ENCODE measurements at regions not wholly inside any gene's neighbourhood (a gene's known extent, or its start where the extent isn't known, plus 50 kb on each side); places are given as distances from the start of the nearest gene placed in this dataset.

- Histone ChIP-seq H3K4me3 (ENCODE audit: low read length) (no peak overlapping the region), H3K79me2 (ENCODE audit: low read length) (no peaks in the 10 kb centered on the region)
Observed at GRCh38 chr4:13856387-13856786, 228.9 kb upstream of the BOD1L1 start.

GRCh38 chr4:13857397-13857796 lies 229.9 kb upstream of the BOD1L1 start:
- no peak for DNase-seq
- Histone ChIP-seq H3F3A (ENCODE audit: insufficient read depth, low read length) (no peaks in the 10 kb centered on the region), H3K9me3 (replicated peaks; ENCODE audit: insufficient read depth, low read length) (no peaks in the 10 kb centered on the region), H3K4me1 (ENCODE audit: low read length) (no peaks in the 10 kb centered on the region), H3K79me2 (ENCODE audit: low read length) (no peaks in the 10 kb centered on the region), H3K27ac (ENCODE audit: low read length) (no peak overlapping the region), H4K20me1 (ENCODE audit: insufficient read depth, low read length) (no peaks in the 10 kb centered on the region), H3K9me2 (replicated peaks; ENCODE audit: insufficient read depth, low read length) (no peaks in the 10 kb centered on the region), H3K9ac (ENCODE audit: low read length) (no peak overlapping the region), H3K4me3 (ENCODE audit: low read length) (no peak overlapping the region), H2AFZ (ENCODE audit: low read length) (no peak overlapping the region), H3K27me3 (replicated peaks; ENCODE audit: insufficient read depth, low read length) (no peaks in the 10 kb centered on the region), H3K36me3 (replicated peaks; ENCODE audit: insufficient read depth, low read length) (no peaks in the 10 kb centered on the region), H3K4me2 (ENCODE audit: low read depth, low read length) (no peak overlapping the region)
- TF ChIP-seq EZH2 (optimal IDR thresholded peaks at IDR 0.05; ENCODE audit: low read depth, low read length): no peak
- no peak for TF ChIP-seq EZH2phosphoT487 (IDR thresholded peaks at IDR 0.05; ENCODE audit: low read length)
- no peak for TF ChIP-seq CTCF (IDR thresholded peaks at IDR 0.05; ENCODE audit: low read length)

More at GRCh38 chr4:13856387-13856786, 228.9 kb upstream of the BOD1L1 start:
- no peak overlapping the region for H3K4me2 ChIP-seq (ENCODE audit: low read depth, low read length)
- no peaks in the 10 kb centered on the region for H4K20me1 ChIP-seq (ENCODE audit: insufficient read depth, low read length)
- no peaks in the 10 kb centered on the region for H3K9me2 ChIP-seq (replicated peaks; ENCODE audit: insufficient read depth, low read length)
- H3K27me3 ChIP-seq (replicated peaks; ENCODE audit: insufficient read depth, low read length): no peaks in the 10 kb centered on the region
- no peak overlapping the region for H2AFZ ChIP-seq (ENCODE audit: low read length)
- no peak overlapping the region for H3K9ac ChIP-seq (ENCODE audit: low read length)
- no peaks in the 10 kb centered on the region for H3K9me3 ChIP-seq (replicated peaks; ENCODE audit: insufficient read depth, low read length)
- TF ChIP-seq EZH2 (optimal IDR thresholded peaks at IDR 0.05; ENCODE audit: low read depth, low read length) (no peak), EZH2phosphoT487 (IDR thresholded peaks at IDR 0.05; ENCODE audit: low read length) (no peak), CTCF (IDR thresholded peaks at IDR 0.05; ENCODE audit: low read length) (no peak)
- no peak for DNase-seq
- no peak overlapping the region for H3K27ac ChIP-seq (ENCODE audit: low read length)
- H3K4me1 ChIP-seq (ENCODE audit: low read length): no peaks in the 10 kb centered on the region
- no peaks in the 10 kb centered on the region for H3F3A ChIP-seq (ENCODE audit: insufficient read depth, low read length)
- H3K36me3 ChIP-seq (replicated peaks; ENCODE audit: insufficient read depth, low read length): no peaks in the 10 kb centered on the region

- Histone ChIP-seq H3K27ac (ENCODE audit: low read length) (no peak overlapping the region), H3K9me3 (replicated peaks; ENCODE audit: insufficient read depth, low read length) (no peaks in the 10 kb centered on the region), H3K27me3 (replicated peaks; ENCODE audit: insufficient read depth, low read length) (no peaks in the 10 kb centered on the region), H3F3A (ENCODE audit: insufficient read depth, low read length) (no peaks in the 10 kb centered on the region), H3K36me3 (replicated peaks; ENCODE audit: insufficient read depth, low read length) (no peaks in the 10 kb centered on the region), H3K79me2 (ENCODE audit: low read length) (no peaks in the 10 kb centered on the region), H4K20me1 (ENCODE audit: insufficient read depth, low read length) (no peaks in the 10 kb centered on the region), H3K9ac (ENCODE audit: low read length) (no peak overlapping the region), H3K4me2 (ENCODE audit: low read depth, low read length) (no peak overlapping the region), H3K9me2 (replicated peaks; ENCODE audit: insufficient read depth, low read length) (no peaks in the 10 kb centered on the region), H2AFZ (ENCODE audit: low read length) (no peak overlapping the region), H3K4me1 (ENCODE audit: low read length) (no peaks in the 10 kb centered on the region), H3K4me3 (ENCODE audit: low read length) (no peak overlapping the region)
- TF ChIP-seq EZH2 (optimal IDR thresholded peaks at IDR 0.05; ENCODE audit: low read depth, low read length) (no peak), EZH2phosphoT487 (IDR thresholded peaks at IDR 0.05; ENCODE audit: low read length) (no peak), CTCF (IDR thresholded peaks at IDR 0.05; ENCODE audit: low read length) (no peak)
- DNase-seq: no peak
Observed at GRCh38 chr4:13857800-13858199, 230.3 kb upstream of the BOD1L1 start.

Data from MM.1S (cell line).